DMS153 (cell line): ENCODE measurements at regions not wholly inside any gene's neighbourhood (a gene's known extent, or its start where the extent isn't known, plus 50 kb on each side); places are given as distances from the start of the nearest gene placed in this dataset.
"Not testable (repeated sequence)": the region's sequence is repeated elsewhere in the genome, so short reads cannot be mapped to it uniquely, and the experiment has no call there.

Experiments used
- DNase-seq: peaks from one replicate; lab custom pipeline; 2025; lab: John Stamatoyannopoulos, UW

- DNase-seq: no peak
These were observed 109.3 kb downstream of the THBS2 start for GRCh38 chr6:169144356-169144755.

- DNase-seq: no peak
These were observed 111.2 kb downstream of the THBS2 start for GRCh38 chr6:169142538-169142844.

DNA sequence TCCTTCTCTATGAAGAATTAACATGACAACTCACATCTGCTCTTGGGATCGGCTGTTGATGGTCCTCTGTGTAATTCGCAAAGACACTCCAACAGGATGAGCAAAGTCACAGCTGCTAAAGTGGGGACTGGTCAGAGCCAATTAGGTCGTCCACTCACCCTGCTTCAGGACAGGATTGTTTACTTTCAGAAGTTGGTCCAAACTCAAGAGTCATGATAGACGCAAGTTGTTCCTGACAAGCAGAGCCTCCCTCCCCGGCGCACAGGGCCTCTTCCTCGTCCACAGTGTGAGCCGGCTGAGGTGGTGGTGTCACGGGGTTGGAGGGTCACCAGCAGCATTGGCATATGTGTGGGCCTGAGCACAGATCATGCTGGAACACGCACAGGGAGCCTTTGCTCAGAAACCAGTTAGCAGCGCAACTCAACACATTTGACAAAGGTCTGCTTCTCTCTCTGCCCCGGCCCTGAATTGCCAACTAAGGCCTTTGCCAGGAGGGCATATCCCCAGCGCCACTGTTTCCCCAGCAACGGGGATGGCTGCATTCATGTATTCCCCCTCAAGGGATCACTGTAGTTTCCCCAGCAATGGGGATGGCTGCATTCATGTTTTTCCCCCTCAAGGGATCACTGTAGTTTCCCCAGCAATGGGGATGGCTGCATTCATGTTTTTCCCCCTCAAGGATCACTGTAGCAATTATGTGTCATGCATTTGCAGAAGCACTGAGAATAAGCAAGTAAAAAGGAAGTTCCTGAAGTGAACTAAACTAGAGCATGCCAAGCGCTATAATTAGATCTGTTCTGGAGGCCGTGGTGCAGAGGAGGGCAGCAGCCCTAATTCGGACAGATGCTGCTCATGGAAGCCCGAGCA is 111.7 kb downstream of the THBS2 start:
- no peak for DNase-seq

- no peak for DNase-seq
These were observed 112.6 kb downstream of the THBS2 start for GRCh38 chr6:169140986-169141495.

DNA sequence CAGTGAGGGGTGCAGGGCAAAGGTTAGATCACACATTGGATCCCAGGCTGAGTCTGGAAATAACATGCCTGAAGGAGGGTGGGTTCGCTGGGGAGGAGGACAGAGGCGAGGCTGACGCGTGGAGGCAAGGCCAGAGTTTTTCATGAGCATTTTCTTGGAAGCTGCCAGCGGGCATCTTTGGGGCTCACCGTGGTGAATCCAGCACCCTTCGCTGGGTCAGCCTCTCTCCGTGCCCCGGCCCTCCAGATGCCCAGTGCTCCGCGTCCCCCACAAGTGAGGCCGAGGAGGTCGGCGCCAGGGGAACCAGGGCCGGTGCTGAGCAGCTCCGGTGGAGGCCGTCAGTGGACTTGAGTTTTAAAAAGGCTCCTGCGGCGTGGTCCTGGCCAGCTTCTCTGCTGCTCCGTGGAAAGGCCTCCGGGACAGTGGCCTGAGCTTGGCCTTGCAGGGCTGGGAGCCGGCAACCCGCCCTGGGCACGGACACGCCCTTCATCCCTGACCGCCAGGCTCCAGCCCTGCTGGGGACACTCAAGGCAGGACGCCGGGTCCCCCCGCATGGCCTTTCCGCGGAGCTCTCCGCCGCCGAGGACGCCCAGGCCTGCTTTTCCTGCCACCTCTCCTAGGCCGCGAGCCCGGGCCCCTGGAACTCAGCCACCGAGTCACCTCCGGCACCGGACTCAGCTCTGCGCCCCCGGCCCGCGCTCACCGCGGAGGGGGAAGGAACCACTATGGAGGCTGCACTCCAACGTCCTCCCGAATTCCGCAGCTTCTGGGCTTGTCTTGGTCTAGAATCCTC is 114.3 kb downstream of the THBS2 start:
- no peak for DNase-seq

DNA sequence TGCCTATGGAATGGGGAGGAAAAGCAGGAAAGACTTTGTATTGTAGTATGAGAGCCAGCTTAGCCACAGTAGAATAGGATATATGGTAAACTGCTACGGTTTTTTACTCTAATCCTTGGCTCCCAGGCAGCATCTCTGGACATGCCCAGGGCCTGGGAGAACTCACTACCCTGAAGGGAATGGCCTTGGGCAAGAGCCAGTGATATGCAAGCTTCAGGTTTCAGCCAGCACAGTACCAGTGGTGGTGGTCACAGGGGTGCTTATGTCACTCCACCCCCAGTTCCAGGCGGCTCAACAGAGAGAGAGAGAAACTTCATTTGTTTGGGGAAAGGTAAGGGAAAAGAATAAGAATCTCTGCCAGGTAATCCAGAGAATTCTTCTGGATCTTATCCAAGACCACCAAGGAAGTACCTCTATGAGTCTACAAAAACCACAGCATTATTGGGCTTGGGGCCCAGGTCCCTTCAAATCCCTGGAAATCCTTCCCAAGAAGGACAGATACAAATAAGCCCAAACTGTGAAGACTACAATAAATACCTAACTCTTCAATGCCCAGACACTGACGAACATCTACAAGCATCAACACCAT is 121.2 kb downstream of the THBS2 start:
- DNase-seq: no peak

GRCh38 chr6:169131390-169131789 is 122.3 kb downstream of the THBS2 start:
- DNase-seq: no peak

GRCh38 chr6:169130113-169130512 is 123.5 kb downstream of the THBS2 start:
- DNase-seq: no peak

- DNase-seq: no peak
These were observed 132.6 kb downstream of the THBS2 start for GRCh38 chr6:169121013-169121412.

- DNase-seq: no peak
These were observed 134.0 kb downstream of the THBS2 start for GRCh38 chr6:169119669-169120068.

- DNase-seq: no peak
These were observed 135.3 kb downstream of the THBS2 start for GRCh38 chr6:169118346-169118830.

DNA sequence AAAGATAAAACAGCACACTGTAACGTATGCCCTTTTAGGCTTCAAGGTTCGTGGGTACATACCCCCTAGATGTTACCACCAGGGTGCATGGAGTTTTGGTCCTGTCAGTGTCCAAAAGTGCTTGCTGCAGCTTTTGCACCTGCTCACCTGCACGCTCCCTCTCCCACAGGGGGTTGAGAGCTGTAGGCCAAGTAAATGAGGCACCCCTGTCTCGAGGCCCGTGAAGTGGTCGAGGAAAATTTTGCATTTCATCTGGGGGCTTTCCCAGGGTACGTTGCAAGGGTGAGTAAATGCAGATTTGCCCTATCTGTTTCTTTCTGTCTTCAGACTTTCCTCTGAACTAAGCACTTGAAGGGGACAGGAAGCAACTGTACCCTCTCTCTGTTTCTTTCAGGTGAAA is 136.0 kb downstream of the THBS2 start:
- no peak for DNase-seq

- DNase-seq: no peak
These were observed 138.0 kb downstream of the THBS2 start for GRCh38 chr6:169115632-169116031.

DNA sequence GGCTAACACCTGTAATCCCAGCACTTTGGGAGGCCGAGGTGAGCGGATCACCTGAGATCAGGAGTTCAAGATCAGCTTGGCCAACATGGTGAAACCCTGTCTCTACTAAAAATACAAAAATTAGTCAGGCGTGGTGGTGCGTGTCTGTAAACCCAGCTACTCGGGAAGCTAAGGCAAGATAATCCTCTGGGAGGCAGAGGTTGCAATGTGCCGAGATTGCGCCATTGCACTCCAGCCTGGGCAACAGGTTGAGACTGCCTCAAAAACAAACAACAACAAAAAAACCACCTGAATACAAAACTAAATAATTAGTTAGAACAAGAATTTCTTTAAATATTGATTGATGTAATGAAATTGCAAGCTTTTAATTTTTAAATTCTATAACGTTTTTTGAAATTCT is 139.0 kb downstream of the THBS2 start:
- not testable (repeated sequence) for DNase-seq

- no peak for DNase-seq
These were observed 140.9 kb downstream of the THBS2 start for GRCh38 chr6:169112483-169113320.

- no peak for DNase-seq
These were observed 142.4 kb downstream of the THBS2 start for GRCh38 chr6:169111203-169111602.

DNA sequence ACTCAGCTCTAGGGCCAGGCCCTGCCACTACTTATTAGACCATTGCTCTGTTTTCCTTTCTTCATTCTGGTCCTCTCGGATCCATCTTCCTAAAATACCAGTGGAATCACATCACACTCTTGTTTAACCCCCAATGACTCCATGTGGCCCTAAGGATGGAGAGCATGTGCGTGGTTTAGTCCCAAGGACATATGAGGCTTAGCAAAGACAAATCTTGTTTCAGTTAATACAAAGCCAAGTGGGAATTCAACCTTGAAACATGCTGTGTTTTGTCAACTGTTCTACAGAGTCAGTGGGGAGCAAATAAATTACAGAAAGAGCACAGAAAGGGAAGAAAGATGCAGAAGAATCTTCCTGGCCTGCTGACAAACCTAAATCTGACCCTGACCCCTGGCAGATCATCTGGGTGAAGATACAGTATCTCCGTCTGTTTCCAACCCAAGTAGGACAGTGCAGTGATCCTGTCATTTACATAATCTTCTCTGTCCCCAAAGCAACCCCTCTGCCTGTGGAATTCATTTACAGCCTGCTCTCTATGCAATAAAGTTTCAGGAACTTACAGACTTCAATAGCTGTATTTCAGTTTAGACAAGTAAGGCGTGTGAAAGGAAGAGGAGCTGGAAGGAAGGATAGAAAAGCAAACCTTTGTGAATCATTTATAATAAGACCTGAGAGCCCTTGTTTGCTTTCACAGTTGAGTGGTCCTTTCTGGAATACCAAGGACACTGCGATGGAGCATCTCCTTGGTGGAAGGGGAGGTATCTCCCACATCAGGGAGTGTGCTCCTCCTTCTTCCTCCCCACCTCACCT is 144.0 kb downstream of the THBS2 start:
- no peak for DNase-seq

GRCh38 chr6:169108753-169109152 is 144.9 kb downstream of the THBS2 start:
- DNase-seq: no peak

- DNase-seq: no peak
These were observed 147.5 kb downstream of the THBS2 start for GRCh38 chr6:169106176-169106575.

DNA sequence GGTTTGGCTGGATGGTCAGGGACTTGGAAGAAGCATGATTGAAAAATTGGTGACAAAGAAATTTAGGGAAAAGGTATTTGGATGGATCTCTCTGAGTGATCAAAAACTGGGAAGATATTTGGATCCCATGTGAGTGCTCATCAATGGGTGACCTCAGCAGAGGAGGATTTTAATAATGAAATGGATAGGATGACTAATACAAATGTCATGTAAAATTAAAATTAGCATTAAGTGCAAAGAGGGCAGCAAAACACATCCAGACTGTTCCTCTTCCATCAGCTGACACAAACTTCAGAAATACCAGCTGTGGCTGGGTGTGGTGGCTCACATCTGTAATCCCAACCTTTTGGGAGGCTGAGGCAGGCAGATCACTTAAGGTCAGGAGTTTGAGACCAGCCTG is 151.7 kb downstream of the THBS2 start:
- DNase-seq: no peak
